GM12878 (cell line): ENCODE measurements at regions not wholly inside any gene's neighbourhood (a gene's known extent, or its start where the extent isn't known, plus 50 kb on each side); places are given as distances from the start of the nearest gene placed in this dataset.

Source experiments
- ATAC-seq: fragments of 200-7000 bp; cut with Tn5 transposase; 3 replicates; pipeline ENCODE4 v1.9.1; 2020; ENCODE audit warnings: mild to moderate bottlenecking, moderate library complexity
- BruUV-seq: library from RNA; stranded (reverse); fragments of 400-500 nt; replicated peaks from 2 replicates; lab custom pipeline; 2021; lab: Mats Ljungman, UMichigan
- CTCF ChIA-PET: fragments of 300-600 bp; sonication (Branson Sonifier 250); formaldehyde crosslinking; extraction: SDS; loops from one replicate; lab custom pipeline; 2021; ENCODE audit warnings: inconsistent platforms; lab: Yijun Ruan, JAX
- POLR2A ChIA-PET: fragments of 350-600 bp; formaldehyde crosslinking; extraction: SDS; loops from one replicate; lab custom pipeline; 2021; ENCODE audit warnings: inconsistent platforms; lab: Charles Lee
- RAD21 ChIA-PET: fragments of 300-600 bp; sonication (Branson Sonifier 250); formaldehyde crosslinking; loops from one replicate; lab custom pipeline; 2023; ENCODE audit warnings: antibody characterized with exemption; ENCODE audit not compliant: unreplicated experiment; lab: Charles Lee
- SMC1A ChIA-PET: fragments of 300-600 bp; sonication (Branson Sonifier 250); formaldehyde crosslinking; loops from one replicate; lab custom pipeline; 2023; ENCODE audit not compliant: unreplicated experiment, uncharacterized antibody; lab: Charles Lee
- DNase-seq: peaks from one replicate; pipeline ENCODE4 v3.0.0-alpha.2; 2011; ENCODE audit warnings: low read depth, low spot score
- FAIRE-seq: peaks from 3 replicates; lab custom pipeline; 2011; peaks lifted over from hg19 to GRCh38; lab: Jason Lieb, UNC
- H2AFZ ChIP-seq: 2 replicates; pipeline ENCODE4 v1.6.0; 2011; ENCODE audit warnings: low read depth, low read length, control low read depth; ENCODE audit not compliant: control insufficient read depth
- H3K27ac ChIP-seq: 2 replicates; pipeline ENCODE4 v1.5.1; 2011; ENCODE audit warnings: control low read depth; ENCODE audit not compliant: control insufficient read depth, insufficient read depth
- H3K27me3 ChIP-seq, 2 experiments: replicated peaks in 1 of 2; 2 replicates each; pipeline versions ENCODE4 v1.6.0 to v1.6.1; 2011; ENCODE audit warnings: low read length in 1 of 2; ENCODE audit not compliant: control insufficient read depth in 2 of 2, insufficient read depth in 2 of 2
- H3K36me3 ChIP-seq, 2 experiments: 2 replicates each; pipeline ENCODE4 v1.5.1; 2011; ENCODE audit warnings: low read length in 1 of 2; ENCODE audit not compliant: control insufficient read depth in 2 of 2, insufficient read depth in 2 of 2
- H3K4me1 ChIP-seq: 2 replicates; pipeline ENCODE4 v1.6.1; 2011; ENCODE audit warnings: mild to moderate bottlenecking, low read length, moderate library complexity, mixed read lengths; ENCODE audit not compliant: control insufficient read depth, insufficient read depth
- H3K4me2 ChIP-seq: 2 replicates; pipeline ENCODE4 v1.6.0; 2011; ENCODE audit warnings: control low read depth; ENCODE audit not compliant: control insufficient read depth, insufficient read depth
- H3K4me3 ChIP-seq: fragments of 200-600 bp; sonication (generic); 2 replicates; pipeline ENCODE4 v1.5.1; 2016
- H3K79me2 ChIP-seq: 2 replicates; pipeline ENCODE4 v1.6.0; 2011; ENCODE audit warnings: low read length; ENCODE audit not compliant: control insufficient read depth, insufficient read depth
- H3K9ac ChIP-seq: 2 replicates; pipeline ENCODE4 v1.8.0; 2011; ENCODE audit warnings: low read length, control low read depth, mixed read lengths; ENCODE audit not compliant: control insufficient read depth, insufficient read depth
- H3K9me3 ChIP-seq: replicated peaks from 3 replicates; pipeline ENCODE4 v1.5.1; 2011; ENCODE audit warnings: mild to moderate bottlenecking, low read length; ENCODE audit not compliant: control insufficient read depth, insufficient read depth
- H4K20me1 ChIP-seq: 2 replicates; pipeline ENCODE4 v1.6.0; 2011; ENCODE audit not compliant: control insufficient read depth, insufficient read depth
- CUX1 ChIP-seq: IDR thresholded peaks from 2 replicates; pipeline ENCODE4 v1.6.1; 2012; ENCODE audit warnings: improper control_type of control experiment, low read depth, low read length; ENCODE audit not compliant: insufficient replicate concordance
- NFXL1 ChIP-seq: fragments of 450-650 bp; IDR thresholded peaks from 2 replicates; pipeline ENCODE4 v1.6.1; 2017; ENCODE audit warnings: antibody characterized with exemption, mild to moderate bottlenecking, borderline replicate concordance
- NR2C1 ChIP-seq: fragments of 450-650 bp; IDR thresholded peaks from 2 replicates; pipeline ENCODE4 v1.6.1; 2017; ENCODE audit warnings: antibody characterized with exemption, mild to moderate bottlenecking, moderate library complexity
- PRDM15 ChIP-seq: fragments of 450-650 bp; formaldehyde crosslinking; IDR thresholded peaks from 2 replicates; pipeline ENCODE4 v1.4.0; 2020; ENCODE audit warnings: mild to moderate bottlenecking, moderate library complexity
- SRF ChIP-seq, 2 experiments: IDR thresholded peaks; 2 replicates each; pipeline ENCODE4 v1.6.1; 2011; ENCODE audit warnings: low read depth in 2 of 2, low read length in 2 of 2, mild to moderate bottlenecking in 1 of 2, moderate library complexity in 1 of 2
- WGBS: methylation state at CpG from one replicate; pipeline ENCODE4 v1.1.6; 2016; ENCODE audit warnings: low lambda C conversion rate; ENCODE audit not compliant: insufficient replicate concordance, insufficient coverage; ENCODE audit errors: missing lambda C conversion rate; 5-methylcytosine and 5-hydroxymethylcytosine counted together
- in situ Hi-C: fragments of 300-500 bp; cut with MboI; formaldehyde crosslinking; loops from 9 replicates; pipeline ENCODE4 v1.14.3; 2018; ENCODE audit warnings: mixed read lengths
- intact Hi-C: fragments of 100-400 bp; cut with micrococcal nuclease; formaldehyde crosslinking; loops from one replicate; pipeline ENCODE4 v1.14.2; 2022; ENCODE audit not compliant: unreplicated experiment
- TF ChIP-seq, protein P1 (sequence below): fragments of 150-350 bp; IDR thresholded peaks from 2 replicates; pipeline ENCODE4 v1.6.1; 2014; ENCODE audit warnings: mild to moderate bottlenecking, low read depth, low read length

- H3K79me2 ChIP-seq, result no peaks in the 10 kb centered on the region
- 74% methylated on average over 3 of the region's 3 CpGs for WGBS
- RAD21 ChIA-PET, result no interaction called here
Measured at GRCh38 chr13:33973194-33973593, 155.2 kb downstream of the RFC3 start.

More at GRCh38 chr13:33973194-33973593, 155.2 kb downstream of the RFC3 start:
- no peaks in the 10 kb centered on the region for H3K36me3 ChIP-seq
- no peak overlapping the region for H2AFZ ChIP-seq
- intact Hi-C loops, result no loop called here
- no peaks in the 10 kb centered on the region for H3K4me1 ChIP-seq
- H3K9ac ChIP-seq, result no peak overlapping the region
- TF ChIP-seq, protein P1, sequence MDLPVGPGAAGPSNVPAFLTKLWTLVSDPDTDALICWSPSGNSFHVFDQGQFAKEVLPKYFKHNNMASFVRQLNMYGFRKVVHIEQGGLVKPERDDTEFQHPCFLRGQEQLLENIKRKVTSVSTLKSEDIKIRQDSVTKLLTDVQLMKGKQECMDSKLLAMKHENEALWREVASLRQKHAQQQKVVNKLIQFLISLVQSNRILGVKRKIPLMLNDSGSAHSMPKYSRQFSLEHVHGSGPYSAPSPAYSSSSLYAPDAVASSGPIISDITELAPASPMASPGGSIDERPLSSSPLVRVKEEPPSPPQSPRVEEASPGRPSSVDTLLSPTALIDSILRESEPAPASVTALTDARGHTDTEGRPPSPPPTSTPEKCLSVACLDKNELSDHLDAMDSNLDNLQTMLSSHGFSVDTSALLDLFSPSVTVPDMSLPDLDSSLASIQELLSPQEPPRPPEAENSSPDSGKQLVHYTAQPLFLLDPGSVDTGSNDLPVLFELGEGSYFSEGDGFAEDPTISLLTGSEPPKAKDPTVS, result no peak
- TF ChIP-seq CUX1, result no peak
- TF ChIP-seq NFXL1, result no peak
- no peak for TF ChIP-seq PRDM15 (CRISPR knock-in tag)
- no peak for TF ChIP-seq NR2C1
- no peak for TF ChIP-seq SRF (IDR thresholded peaks at IDR 0.05; ENCODE audit: low read depth in 2 of 2, low read length in 2 of 2)
- no TSS peak for BruUV-seq
- SMC1A ChIA-PET, result no interaction called here
- ATAC-seq, result no peak
- CTCF ChIA-PET, result no interaction called here
- no peak overlapping the region for H3K4me2 ChIP-seq
- no peak overlapping the region for H3K4me3 ChIP-seq
- no peak overlapping the region for H3K27ac ChIP-seq
- POLR2A ChIA-PET, result no interaction called here
- H3K9me3 ChIP-seq, result no peaks in the 10 kb centered on the region
- no peaks in the 10 kb centered on the region for H4K20me1 ChIP-seq
- no peak for FAIRE-seq
- H3K27me3 ChIP-seq, result no peaks in the 10 kb centered on the region
- no peak for DNase-seq
- in situ Hi-C loops, result no loop called here
